ENCODE measurements at regions not wholly inside any gene's neighbourhood (a gene's known extent, or its start where the extent isn't known, plus 50 kb on each side); places are given as distances from the start of the nearest gene placed in this dataset.

DNA sequence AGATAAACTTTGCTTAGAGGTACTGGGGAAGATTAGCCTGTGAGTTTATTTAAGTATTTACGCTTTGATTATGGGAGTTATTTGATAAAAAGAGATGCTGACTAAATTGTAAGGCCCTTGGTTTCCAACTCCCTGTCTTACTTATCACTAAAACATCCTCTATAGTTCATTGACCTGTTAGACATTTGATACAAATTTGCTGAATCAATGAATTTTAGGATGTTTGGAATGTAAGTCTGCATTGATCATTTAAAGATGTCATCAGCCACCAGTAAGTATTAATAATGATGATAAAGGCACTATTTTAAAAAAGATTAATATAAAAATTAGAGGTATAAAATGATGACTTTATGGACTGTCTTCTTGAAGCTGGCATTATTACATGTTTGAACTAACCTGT lies 340.6 kb downstream of the SPRY1 start:
- TF ChIP-seq HDGF (IDR thresholded peaks at IDR 0.05; ENCODE audit: borderline replicate concordance) (no peak), ARNT (IDR thresholded peaks at IDR 0.05) (no peak), FOXA1 (IDR thresholded peaks at IDR 0.05) (no peak), PKNOX1 (IDR thresholded peaks at IDR 0.05) (no peak), SP1 (IDR thresholded peaks at IDR 0.05) (no peak), L3MBTL2 (conservative IDR thresholded peaks at IDR 0.05) (no peak), ZNF384 (IDR thresholded peaks at IDR 0.05) (no peak), FOXM1 (IDR thresholded peaks at IDR 0.05; ENCODE audit: borderline replicate concordance) (no peak), FOXK2 (IDR thresholded peaks at IDR 0.05) (no peak), NFRKB (IDR thresholded peaks at IDR 0.05) (no peak), TARDBP (IDR thresholded peaks at IDR 0.05) (no peak)
